ENCODE measurements at regions not wholly inside any gene's neighbourhood (a gene's known extent, or its start where the extent isn't known, plus 50 kb on each side); places are given as distances from the start of the nearest gene placed in this dataset.

GRCh38 chr2:47227532-47228279 is 51.4 kb upstream of the CALM2 start:
- TF ChIP-seq CTCF (IDR thresholded peaks at IDR 0.05; ENCODE audit: low read depth, low read length) (no peak), MAX (IDR thresholded peaks at IDR 0.05; ENCODE audit: low read depth, low read length) (no peak)

Data from NB4 (cell line).